ENCODE measurements at regions not wholly inside any gene's neighbourhood (a gene's known extent, or its start where the extent isn't known, plus 50 kb on each side); places are given as distances from the start of the nearest gene placed in this dataset.

GRCh38 chr4:115453416-115453815, 340.0 kb upstream of the NDST4 start:
- Histone ChIP-seq H4K5ac (ENCODE audit: low read depth, low read length) (no peak overlapping the region), H3K23ac (ENCODE audit: low read depth, low read length) (no peak overlapping the region), H2BK20ac (ENCODE audit: low read depth, low read length) (no peak overlapping the region), H4K8ac (ENCODE audit: low read depth in 2 of 2, low read length in 2 of 2) (no peak overlapping the region), H3K27ac (ENCODE audit: insufficient read depth, low read length) (no peak overlapping the region), H2BK120ac (ENCODE audit: low read depth, low read length) (no peak overlapping the region), H4K20me1 (ENCODE audit: insufficient read depth, low read length) (no peaks in the 10 kb centered on the region), H3K4me1 (ENCODE audit: control insufficient read depth, insufficient read depth, low read length) (no peaks in the 10 kb centered on the region), H2AK5ac (ENCODE audit: low read depth, low read length) (no peak overlapping the region), H3K27me3 (ENCODE audit: control insufficient read depth, insufficient read depth, low read length) (no peaks in the 10 kb centered on the region), H3K4me2 (ENCODE audit: low read depth, low read length) (no peak overlapping the region), H2AK9ac (replicated peaks; ENCODE audit: low read depth, low read length, poor library complexity) (no peak overlapping the region), H3K4me3 (ENCODE audit: insufficient read depth, low read depth, low read length) (no peak overlapping the region), H3K9me1 (ENCODE audit: insufficient read depth, low read length) (no peaks in the 10 kb centered on the region), H2BK5ac (ENCODE audit: low read depth, low read length, poor library complexity, severe bottlenecking) (no peak overlapping the region), H3K36me3 (ENCODE audit: control insufficient read depth, insufficient read depth, low read length) (no peaks in the 10 kb centered on the region), H2AFZ (replicated peaks; ENCODE audit: low read length, poor library complexity) (no peak overlapping the region), H3K14ac (replicated peaks; ENCODE audit: low read depth, low read length) (no peak overlapping the region), H3K79me1 (ENCODE audit: low read depth in 1 of 2, low read length in 2 of 2) (no peaks in the 10 kb centered on the region), H3K9ac (ENCODE audit: low read depth, low read length) (no peak overlapping the region), H3K56ac (ENCODE audit: extremely low read depth, insufficient read depth, low read length) (no peak overlapping the region), H3K18ac (ENCODE audit: low read depth, low read length) (no peak overlapping the region), H3K4ac (ENCODE audit: low read depth, low read length) (no peak overlapping the region), H4K91ac (ENCODE audit: insufficient read depth, low read depth, low read length) (no peak overlapping the region), H3K9me3 (ENCODE audit: control insufficient read depth, insufficient read depth, low read length) (peaks cover 5% of the 10 kb centered on the region; the same call in 1 of the 2 replicates), H2BK15ac (ENCODE audit: low read depth, low read length) (no peak overlapping the region)
- intact Hi-C loops (cut with micrococcal nuclease) = no loop called here
- in situ Hi-C loops (cut with MboI; ENCODE audit: low sequenced_read_pairs) = no loop called here
- WGBS, 2 experiments (ENCODE audit: extremely low coverage in 2 of 2, insufficient read length in 1 of 2) = no CpG with 5 or more reads among the region's 1 CpG
- dilution Hi-C loops (cut with HindIII; ENCODE audit: low sequenced_read_pairs, unreplicated experiment) = no loop called here
- no peak for ATAC-seq (ENCODE audit: low read depth)
- no peak for TF ChIP-seq RAD21 (IDR thresholded peaks at IDR 0.05; ENCODE audit: low read length)
- TF ChIP-seq RCOR1 (IDR thresholded peaks at IDR 0.05; ENCODE audit: insufficient replicate concordance, low read length) = no peak
- TF ChIP-seq ELK1 (IDR thresholded peaks at IDR 0.05; ENCODE audit: borderline replicate concordance, low read depth, low read length) = no peak
- no peak for TF ChIP-seq BHLHE40 (IDR thresholded peaks at IDR 0.05; ENCODE audit: low read depth, low read length)
- TF ChIP-seq MAZ (IDR thresholded peaks at IDR 0.05; ENCODE audit: borderline replicate concordance, low read depth, low read length) = no peak
- TF ChIP-seq FOS (IDR thresholded peaks at IDR 0.05; ENCODE audit: low read depth, low read length) = no peak
- no peak for TF ChIP-seq MXI1 (IDR thresholded peaks at IDR 0.05; ENCODE audit: borderline replicate concordance, low read depth, low read length)
- no peak for TF ChIP-seq SMC3 (IDR thresholded peaks at IDR 0.05; ENCODE audit: low read depth, low read length)
- TF ChIP-seq RFX5 (IDR thresholded peaks at IDR 0.05; ENCODE audit: low read depth, low read length) = no peak
- TF ChIP-seq POLR2A (IDR thresholded peaks at IDR 0.05; ENCODE audit: low read depth, low read length) = no peak
- TF ChIP-seq CTCF (conservative IDR thresholded peaks at IDR 0.05; ENCODE audit: low read depth, low read length) = no peak
- no peak for TF ChIP-seq NFE2L2 (IDR thresholded peaks at IDR 0.05; ENCODE audit: low read depth, low read length)
- no peak for TF ChIP-seq USF2 (IDR thresholded peaks at IDR 0.05; ENCODE audit: low read depth, low read length)
- TF ChIP-seq CEBPB (IDR thresholded peaks at IDR 0.05; ENCODE audit: low read depth, low read length) = no peak
- no peak for DNase-seq
- no TSS peak for BruUV-seq (replicated peaks)
- POLR2A ChIA-PET (ENCODE audit: unreplicated experiment) = no interaction called here
- CTCF ChIA-PET = no interaction called here

Measured in IMR-90 (cell line).